ENCODE measurements at regions not wholly inside any gene's neighbourhood (a gene's known extent, or its start where the extent isn't known, plus 50 kb on each side); places are given as distances from the start of the nearest gene placed in this dataset.

DNA sequence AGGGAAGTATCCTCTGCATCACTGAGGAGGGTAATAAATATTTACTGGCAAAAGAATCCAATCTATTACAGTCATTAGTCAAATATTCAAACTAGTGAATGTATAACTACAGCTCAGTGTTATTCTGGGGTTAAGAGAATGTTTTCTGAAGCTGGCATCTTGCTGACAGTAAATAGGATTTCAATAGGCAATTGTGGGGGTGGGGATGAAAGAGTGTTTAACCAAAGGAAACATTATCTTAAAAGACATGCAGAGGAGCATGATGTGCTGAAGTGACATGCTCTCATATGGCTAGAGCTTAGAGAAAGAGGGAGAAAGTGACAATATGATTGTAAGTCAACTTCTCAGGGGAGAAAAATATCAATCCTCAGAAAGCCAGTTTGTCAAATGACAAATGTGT is 618.4 kb upstream of the RIOK2 start:
- Histone ChIP-seq H3K9me3 (ENCODE audit: control insufficient read depth in 1 of 2, insufficient read depth in 1 of 2, low read length in 2 of 2) (peaks cover 4 to 5% of the 10 kb centered on the region in 2 experiments), H3K27ac (ENCODE audit: low read depth in 1 of 2, low read length in 2 of 2) (no peak overlapping the region), H3K4me1 (ENCODE audit: insufficient read depth, low read length) (no peaks in the 10 kb centered on the region), H3K4me3 (ENCODE audit: low read length) (no peak overlapping the region), H3K36me3 (ENCODE audit: insufficient read depth, low read length) (no peaks in the 10 kb centered on the region), H3K27me3 (ENCODE audit: control insufficient read depth in 1 of 2, insufficient read depth in 2 of 2, low read length in 2 of 2) (no peaks in the 10 kb centered on the region)
- ChIA-PET POLR2A (no interaction called here), CTCF (no interaction called here)
- DNase-seq, result no peak
- H3K27me3 Mint-ChIP-seq, result no peaks in the 10 kb centered on the region
- no peaks in the 10 kb centered on the region for H3K36me3 Mint-ChIP-seq (ENCODE audit: low read depth)
- no peaks in the 10 kb centered on the region for H3K4me1 Mint-ChIP-seq (ENCODE audit: low read depth)
- TF ChIP-seq CTCF (IDR thresholded peaks at IDR 0.05), result no peak
- no peak for ATAC-seq (ENCODE audit: poor library complexity)
- H3K9me3 Mint-ChIP-seq, result no peaks in the 10 kb centered on the region
- intact Hi-C loops (cut with DNase I, micrococcal nuclease), result no loop called here
- no peak overlapping the region for H3K4me3 Mint-ChIP-seq
- no peak overlapping the region for H3K27ac Mint-ChIP-seq

DNA sequence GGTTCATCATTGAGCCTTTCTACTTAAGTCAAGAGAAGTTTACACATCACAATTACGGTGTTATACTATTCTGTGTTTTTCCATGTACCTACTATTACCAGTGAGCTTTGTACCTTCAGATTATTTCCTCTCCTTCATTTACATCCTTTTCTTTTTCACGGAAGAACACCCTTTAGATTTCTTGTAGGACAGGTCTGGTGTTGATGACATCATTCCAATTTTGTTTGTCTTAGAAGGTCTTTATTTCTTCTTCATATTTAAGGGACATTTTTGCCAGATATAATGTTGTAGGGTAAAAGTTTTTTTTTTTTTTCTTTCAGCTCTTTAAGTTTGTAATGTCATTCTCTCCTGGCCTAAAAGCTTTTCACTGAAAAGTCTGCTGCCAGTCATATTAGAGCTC is 637.1 kb upstream of the RIOK2 start:
- POLR2A ChIA-PET, result no interaction called here
- ATAC-seq (ENCODE audit: poor library complexity), result no peak
- H3K36me3 ChIP-seq (ENCODE audit: insufficient read depth, low read length), result no peaks in the 10 kb centered on the region

DNA sequence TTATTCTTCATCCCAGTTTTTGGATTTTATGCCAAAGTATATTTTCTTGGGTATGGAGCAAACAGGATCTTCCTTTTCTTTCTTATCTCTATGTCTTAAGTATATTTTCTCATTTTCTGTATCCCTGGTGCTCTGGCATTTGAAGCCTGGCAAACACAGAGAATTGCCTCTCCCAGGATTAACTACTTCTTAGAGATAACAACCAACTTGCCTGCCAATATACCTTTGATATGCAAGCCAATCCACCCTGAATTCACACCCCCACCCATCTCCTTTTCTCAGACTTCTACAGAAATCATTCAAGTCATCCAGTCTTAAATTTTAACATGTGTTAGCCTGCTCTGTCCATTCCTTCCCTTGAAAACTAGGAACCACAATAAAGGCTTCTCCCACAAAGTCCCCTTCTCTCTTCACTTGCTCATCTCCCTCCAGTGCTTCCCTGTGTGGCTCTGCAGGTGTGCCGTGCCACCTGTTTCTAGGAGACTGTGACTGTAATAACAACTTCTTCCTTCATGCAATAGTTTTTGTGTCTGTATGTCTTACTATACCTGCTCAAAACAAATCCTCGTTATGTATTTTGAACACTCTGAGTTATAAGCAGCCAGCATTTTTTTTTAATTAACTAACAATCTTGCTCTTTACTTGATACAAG is 649.7 kb upstream of the RIOK2 start:
- H3K9me3 Mint-ChIP-seq, result no peaks in the 10 kb centered on the region
- H3K36me3 ChIP-seq (ENCODE audit: insufficient read depth, low read length), result no peaks in the 10 kb centered on the region

More for the DNA sequence above, 637.1 kb upstream of the RIOK2 start:
- Histone ChIP-seq H3K4me3 (ENCODE audit: low read length) (no peak overlapping the region), H3K27ac (ENCODE audit: low read depth in 1 of 2, low read length in 2 of 2) (no peak overlapping the region), H3K4me1 (ENCODE audit: insufficient read depth, low read length) (no peaks in the 10 kb centered on the region), H3K27me3 (ENCODE audit: control insufficient read depth in 1 of 2, insufficient read depth in 2 of 2, low read length in 2 of 2) (no peaks in the 10 kb centered on the region), H3K9me3 (ENCODE audit: control insufficient read depth in 1 of 2, insufficient read depth in 1 of 2, low read length in 2 of 2) (peaks cover 4 to 9% of the 10 kb centered on the region in 2 experiments)
- Mint-ChIP-seq H3K4me1 (ENCODE audit: low read depth) (no peaks in the 10 kb centered on the region), H3K36me3 (ENCODE audit: low read depth) (no peaks in the 10 kb centered on the region), H3K9me3 (peaks cover 11% of the 10 kb centered on the region), H3K27ac (no peak overlapping the region), H3K27me3 (no peaks in the 10 kb centered on the region), H3K4me3 (no peak overlapping the region)
- intact Hi-C loops (cut with DNase I, micrococcal nuclease), result no loop called here
- no peak for TF ChIP-seq CTCF (IDR thresholded peaks at IDR 0.05)
- no peak for DNase-seq
- CTCF ChIA-PET, result no interaction called here

More for the DNA sequence above, 649.7 kb upstream of the RIOK2 start:
- Histone ChIP-seq H3K27ac (ENCODE audit: low read depth in 1 of 2, low read length in 2 of 2) (no peak overlapping the region), H3K4me3 (ENCODE audit: low read length) (no peak overlapping the region), H3K4me1 (ENCODE audit: insufficient read depth, low read length) (no peaks in the 10 kb centered on the region), H3K9me3 (ENCODE audit: control insufficient read depth in 1 of 2, insufficient read depth in 1 of 2, low read length in 2 of 2) (no peaks in the 10 kb centered on the region), H3K27me3 (ENCODE audit: control insufficient read depth in 1 of 2, insufficient read depth in 2 of 2, low read length in 2 of 2) (no peaks in the 10 kb centered on the region)
- Mint-ChIP-seq H3K4me3 (no peak overlapping the region), H3K36me3 (ENCODE audit: low read depth) (no peaks in the 10 kb centered on the region), H3K27ac (no peak overlapping the region), H3K27me3 (peaks cover 4% of the 10 kb centered on the region), H3K4me1 (ENCODE audit: low read depth) (no peaks in the 10 kb centered on the region)
- ChIA-PET CTCF (no interaction called here), POLR2A (no interaction called here)
- DNase-seq (no peak), ATAC-seq (ENCODE audit: poor library complexity) (no peak)
- TF ChIP-seq CTCF (IDR thresholded peaks at IDR 0.05), result no peak
- intact Hi-C loops (cut with DNase I, micrococcal nuclease), result no loop called here
